ENCODE measurements at regions not wholly inside any gene's neighbourhood (a gene's known extent, or its start where the extent isn't known, plus 50 kb on each side); places are given as distances from the start of the nearest gene placed in this dataset.

GRCh38 chr2:236516708-236517107 is 52.9 kb upstream of the ACKR3 start:
- no peak for TF ChIP-seq CTCF (IDR thresholded peaks at IDR 0.05; ENCODE audit: low read depth, low read length)
- no peak overlapping the region for H3K4me3 ChIP-seq (ENCODE audit: low read depth, low read length)

DNA sequence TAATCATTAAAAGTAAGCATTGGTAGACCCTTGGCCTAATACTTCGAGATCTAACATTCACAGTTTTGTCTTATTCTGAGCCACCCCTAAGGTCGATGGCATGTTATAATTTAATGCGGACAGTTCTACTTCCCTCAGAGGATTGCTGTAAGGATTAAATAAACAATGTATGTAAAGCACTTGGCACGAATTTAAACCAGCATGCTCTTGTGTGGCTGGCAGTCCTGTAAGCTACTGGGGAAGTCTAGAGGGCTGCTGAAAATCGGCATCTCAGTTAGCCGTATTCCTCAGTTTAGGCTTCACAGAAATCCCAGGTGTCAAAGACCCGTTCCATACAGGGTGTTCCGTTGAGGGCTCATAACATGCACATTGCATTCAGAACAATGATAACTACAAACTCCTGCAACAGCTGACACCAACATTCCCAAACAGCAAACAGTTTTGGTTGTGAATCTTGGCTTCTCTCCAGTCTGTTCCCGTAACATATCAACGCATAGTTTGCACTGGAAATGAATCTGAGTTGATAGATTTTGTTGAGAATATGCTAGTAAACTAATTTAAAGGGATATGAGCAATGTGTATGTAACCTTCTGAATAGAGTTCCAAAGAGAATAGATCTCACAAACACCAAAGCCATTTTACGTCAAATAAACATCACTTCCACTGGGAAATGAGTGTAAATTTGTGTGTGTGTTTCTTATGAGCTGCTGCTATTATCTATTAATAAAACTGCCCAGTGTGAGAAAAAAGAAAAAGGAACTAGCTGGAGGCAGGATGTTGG is 52.2 kb upstream of the ACKR3 start:
- no peak overlapping the region for H3K4me3 ChIP-seq (ENCODE audit: low read depth, low read length)
- TF ChIP-seq CTCF (IDR thresholded peaks at IDR 0.05; ENCODE audit: low read depth, low read length): no peak

Data from WI38 (cell line).